Jurkat, Clone E6-1 (cell line): ENCODE measurements at regions not wholly inside any gene's neighbourhood (a gene's known extent, or its start where the extent isn't known, plus 50 kb on each side); places are given as distances from the start of the nearest gene placed in this dataset.

Source experiments
- DNase-seq: peaks from one replicate; pipeline ENCODE4 v3.0.0-alpha.2; 2011; ENCODE audit warnings: low read depth, low spot score
- H3K4me3 ChIP-seq: 2 replicates; pipeline ENCODE4 v1.5.1; 2011; ENCODE audit warnings: mild to moderate bottlenecking, low read length, control low read depth, moderate library complexity

DNA sequence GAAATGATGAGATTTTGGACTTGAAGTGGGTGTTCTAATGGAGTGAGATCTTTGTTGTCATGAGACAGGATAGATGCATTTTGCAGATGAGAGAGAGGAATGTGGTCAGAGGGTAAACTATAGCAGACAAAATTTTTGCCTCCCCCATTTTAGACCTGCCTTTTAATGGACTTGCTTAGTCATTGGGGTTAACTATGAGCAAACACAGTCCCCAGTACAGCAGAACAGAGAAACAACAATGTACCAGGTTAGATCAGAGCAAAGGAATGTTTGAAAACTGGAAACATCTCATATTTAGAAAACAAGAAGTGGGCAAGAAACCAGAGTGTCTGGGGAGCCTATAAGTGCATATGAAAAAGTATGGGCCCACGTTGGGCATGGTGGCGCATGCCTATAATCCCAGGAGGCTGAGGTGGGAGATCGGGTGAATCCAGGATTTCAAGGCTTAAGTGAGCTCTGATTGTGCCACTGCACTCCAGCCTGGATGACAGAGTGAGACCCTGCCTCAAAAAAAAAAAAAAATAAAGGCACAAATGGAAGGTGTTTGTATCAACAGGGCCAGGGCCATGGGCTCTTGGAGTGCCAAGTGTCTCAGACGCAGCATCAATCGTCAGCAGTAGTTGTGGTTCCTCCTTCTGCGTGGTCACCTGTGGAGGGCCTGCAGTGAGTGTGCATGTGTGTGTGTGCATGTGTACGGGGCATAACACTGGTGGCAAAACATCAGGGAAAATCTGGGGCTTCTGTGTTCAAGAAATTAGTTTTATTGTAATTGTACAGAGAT lies 214.4 kb upstream of the S1PR3 start:
- no peak overlapping the region for H3K4me3 ChIP-seq

DNA sequence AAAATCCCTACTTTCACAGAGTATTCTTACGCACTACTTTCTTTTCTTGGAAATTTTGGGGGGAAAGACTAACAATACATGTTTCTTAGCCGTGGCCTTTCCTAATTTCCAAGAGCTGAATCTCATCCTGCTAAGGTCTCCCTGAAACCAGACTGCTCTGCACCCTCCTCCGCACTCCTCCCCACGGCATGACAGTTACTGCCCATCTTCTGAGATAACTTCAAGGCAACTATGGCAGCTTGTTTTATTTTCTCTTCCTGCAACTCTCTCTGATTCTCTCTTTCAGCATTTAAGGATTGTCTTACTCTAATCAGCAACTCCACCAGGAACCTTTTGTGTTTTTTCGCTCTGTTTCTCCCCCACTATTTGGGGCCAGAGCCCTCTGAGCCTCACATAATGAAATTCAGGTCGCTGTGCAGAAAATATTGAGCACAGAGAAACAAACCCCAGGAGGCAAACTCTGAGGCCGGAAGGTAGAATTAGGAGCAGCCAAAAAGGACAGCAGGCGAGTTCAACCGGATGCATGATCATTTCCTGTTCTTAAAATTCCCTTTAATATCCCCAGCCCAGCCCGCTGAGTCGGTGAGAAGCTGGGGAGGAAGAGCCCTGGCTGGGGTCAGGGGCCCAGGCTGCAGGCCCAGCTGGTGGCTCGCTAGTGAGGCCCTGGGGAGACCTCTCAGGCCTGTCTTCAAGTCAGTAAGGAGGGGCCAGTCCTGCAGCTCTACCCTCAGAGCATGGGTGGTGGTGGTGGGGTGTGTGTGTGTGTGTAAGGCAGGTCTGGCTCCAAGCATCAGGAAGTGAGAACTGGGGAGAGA lies 213.6 kb upstream of the S1PR3 start:
- no peak for DNase-seq
- H3K4me3 ChIP-seq: no peak overlapping the region

More for the DNA sequence above, 214.4 kb upstream of the S1PR3 start:
- no peak for DNase-seq

DNA sequence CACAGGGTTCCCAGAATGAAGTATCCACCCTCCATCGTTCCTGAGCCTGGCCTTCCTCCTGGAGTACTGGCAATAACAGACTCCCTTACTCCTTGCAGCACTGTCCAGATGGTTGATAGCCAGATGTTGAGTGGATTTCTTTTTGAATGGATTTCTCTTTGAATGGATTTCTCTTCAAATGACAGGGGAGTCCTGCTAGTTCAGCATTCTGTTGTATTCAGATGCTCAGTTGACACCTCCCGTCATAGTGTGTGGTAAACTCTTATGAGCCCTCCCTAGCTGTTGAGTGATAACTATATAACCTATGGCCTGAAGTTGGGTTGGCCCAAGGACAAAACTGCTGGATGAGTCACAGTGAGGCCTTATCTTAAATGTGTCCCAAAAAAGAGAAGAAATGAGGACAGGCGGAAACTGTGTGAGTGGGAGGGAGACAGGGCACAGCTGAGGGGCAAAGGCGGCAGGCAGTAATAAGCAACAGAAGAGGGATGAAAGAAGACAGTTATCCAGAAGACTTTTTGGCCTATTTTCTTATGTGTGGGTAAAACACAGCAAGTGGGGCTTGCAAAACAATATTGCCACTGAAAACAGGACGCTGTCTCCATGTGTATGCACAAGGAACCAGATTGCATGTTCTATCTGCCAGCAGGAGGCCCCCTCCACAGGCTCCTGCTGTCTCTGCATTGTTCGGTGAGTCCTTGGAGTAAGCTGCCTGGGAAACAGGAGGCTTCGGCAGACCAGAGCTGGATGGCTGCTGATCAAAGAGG lies 209.5 kb upstream of the S1PR3 start:
- peak; percentile 28 for DNase-seq
- no peak overlapping the region for H3K4me3 ChIP-seq

DNA sequence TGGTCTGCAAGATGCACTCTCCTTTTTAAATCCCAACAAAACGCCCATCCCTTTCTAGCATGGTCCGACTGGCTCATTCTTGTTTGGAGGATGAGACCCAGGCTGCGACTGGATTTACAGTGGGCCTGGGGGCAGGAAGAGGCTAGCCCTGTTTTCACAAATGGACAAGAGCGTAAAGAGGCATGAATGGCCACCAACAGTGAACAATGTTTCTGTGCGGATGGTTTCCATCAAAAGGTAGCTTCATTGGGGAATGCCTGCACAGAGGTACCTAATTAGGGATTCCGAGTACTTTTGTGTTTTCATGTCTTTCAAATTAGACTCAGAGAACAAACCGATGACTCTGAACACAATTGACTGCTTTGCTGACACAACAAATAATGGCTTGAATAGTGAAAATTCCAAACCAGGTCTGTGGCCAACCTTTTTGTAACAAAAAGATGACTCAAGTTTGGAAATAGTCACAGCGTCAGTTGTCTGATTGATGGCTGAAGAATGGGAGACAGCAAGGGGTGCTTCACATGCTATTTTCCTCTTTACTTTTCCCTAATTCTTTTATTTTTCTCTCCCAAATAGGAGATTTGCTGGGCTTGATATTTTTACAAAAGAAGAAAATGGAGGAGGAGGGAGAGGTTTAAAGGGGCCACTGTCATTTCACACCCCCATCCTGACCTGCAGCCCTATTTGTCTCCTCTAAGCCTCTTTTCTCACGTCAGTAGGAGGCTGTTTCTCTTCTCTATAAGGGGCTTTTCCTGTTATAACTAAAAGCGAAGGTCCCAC lies 208.1 kb upstream of the S1PR3 start:
- no peak for DNase-seq
- H3K4me3 ChIP-seq: no peak overlapping the region

DNA sequence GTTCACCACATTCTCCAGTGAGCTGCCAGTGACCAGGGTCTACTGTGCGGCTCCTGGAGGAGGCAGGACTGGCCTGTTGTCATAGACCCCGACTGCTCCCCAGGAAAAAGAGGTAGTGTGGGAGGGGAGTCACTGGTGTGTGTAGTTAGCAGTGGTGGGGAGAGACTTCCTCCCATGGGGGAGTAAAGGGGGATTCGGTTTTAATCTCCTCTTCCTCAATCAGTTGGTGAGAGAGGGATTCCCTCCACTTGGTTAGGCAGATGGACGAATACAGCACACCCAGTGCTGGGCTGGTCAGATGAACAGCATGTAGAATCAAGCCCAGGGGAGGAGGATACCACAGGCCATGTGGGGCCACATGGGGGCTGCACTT lies 207.6 kb upstream of the S1PR3 start:
- DNase-seq: no peak
- no peak overlapping the region for H3K4me3 ChIP-seq

DNA sequence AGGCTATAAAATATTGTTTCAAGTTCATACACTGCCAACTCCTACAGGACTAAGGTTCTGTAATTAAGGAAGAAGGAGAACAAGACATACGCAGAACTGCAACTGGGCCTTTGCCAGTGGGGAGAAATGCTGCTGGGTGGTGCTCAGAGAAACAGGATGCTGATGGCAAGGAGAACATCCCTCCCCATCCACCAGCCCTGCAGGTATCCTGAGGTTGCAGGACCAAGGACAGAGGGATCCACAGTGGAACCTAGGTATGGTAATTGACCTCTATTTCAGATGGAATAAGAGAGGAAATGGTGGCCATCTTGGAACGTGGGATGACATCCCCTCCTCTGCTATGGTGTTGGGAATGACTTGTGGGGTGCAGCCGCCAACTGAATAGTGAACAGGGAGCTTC lies 206.3 kb upstream of the S1PR3 start:
- H3K4me3 ChIP-seq: no peak overlapping the region
- no peak for DNase-seq

DNA sequence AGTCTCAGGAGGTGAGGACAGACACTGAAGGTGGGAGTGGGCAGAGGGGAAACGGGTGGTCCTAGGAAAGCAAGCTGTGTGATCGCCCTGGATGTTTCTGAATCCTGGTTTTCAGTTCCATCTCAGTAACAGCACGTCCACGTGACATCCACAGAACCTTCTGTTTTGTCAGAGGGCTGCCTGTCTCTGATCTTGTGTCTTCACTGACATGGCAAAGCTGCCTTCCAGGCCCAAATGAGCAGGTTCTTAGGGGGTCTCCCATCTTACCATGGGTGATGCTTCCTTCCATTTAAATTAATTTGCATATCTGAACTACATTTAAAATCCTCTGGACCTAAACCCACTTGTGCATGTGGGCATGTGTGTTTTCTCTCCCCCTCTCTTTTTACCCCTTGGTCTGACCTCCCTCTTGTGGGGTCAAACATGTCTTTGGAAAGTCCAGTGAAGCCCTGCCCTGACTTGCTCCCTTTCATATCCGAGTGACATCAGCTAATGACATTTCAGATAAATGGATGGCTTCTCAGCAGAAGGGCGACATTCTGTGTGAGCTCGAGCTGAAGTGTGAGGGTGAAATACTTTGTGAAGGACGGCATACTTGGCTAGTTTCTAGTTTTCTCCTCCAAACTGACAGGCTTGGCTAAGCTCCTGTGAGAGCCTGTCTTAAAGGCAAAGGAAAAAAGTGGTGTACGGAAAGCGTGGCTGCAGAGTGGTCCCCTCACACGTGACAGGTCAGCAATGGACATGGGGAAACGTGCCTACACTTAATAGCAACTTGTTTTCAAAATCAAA lies 204.8 kb upstream of the S1PR3 start:
- no peak for DNase-seq

DNA sequence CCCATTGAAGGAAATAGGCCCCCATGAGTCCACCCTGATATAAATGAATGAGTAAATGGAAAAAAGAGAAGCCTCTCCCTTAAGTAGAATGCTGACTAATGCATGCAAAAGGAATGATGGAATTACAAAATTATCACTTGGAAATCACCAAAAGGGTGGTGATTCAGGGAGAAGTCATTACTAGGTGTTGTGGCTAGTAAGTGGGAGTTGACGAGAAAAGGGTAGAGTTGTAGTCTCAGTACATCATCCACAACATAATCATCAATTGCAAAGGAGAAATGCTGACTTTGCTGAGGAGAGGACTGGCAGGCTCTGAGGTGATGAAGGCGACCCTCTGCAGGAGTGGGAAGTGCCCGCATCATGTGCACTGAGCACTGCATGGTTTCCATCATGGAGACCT lies 201.5 kb upstream of the S1PR3 start:
- no peak overlapping the region for H3K4me3 ChIP-seq
- DNase-seq: no peak

More for the DNA sequence above, 204.8 kb upstream of the S1PR3 start:
- H3K4me3 ChIP-seq: no peak overlapping the region

DNA sequence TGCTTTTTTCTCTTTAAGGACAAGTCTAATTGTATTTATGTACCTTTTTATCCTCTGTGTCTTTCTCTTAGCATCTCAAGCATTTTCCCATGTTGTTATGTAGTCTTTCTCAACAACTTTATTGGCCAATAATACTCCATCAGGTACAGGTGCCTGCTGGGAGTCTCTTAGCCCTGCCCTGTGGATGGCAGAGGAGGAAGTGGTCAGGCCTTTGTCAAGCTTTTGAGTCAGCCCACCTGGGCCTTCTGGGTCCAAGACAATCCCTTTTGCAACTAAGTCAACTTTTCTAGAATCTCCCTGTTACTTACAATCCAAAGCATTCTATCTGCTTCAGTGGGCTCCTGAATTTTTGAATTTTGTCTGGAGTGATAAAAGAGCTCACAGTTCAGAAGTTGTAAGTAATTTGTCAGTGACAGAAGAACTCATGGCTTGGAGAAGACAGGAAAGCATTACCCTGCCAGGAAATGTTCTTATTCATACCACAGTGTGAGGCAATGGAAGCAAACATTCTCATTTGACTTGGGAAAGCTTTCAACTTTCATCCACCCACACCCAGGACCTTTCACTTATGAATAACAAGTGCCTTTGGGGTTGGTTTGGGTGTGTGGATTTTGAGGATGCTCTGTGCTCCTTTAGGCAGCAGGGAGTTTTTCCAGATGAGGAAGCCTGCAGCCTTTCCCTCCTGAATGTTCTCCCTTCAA lies 200.0 kb upstream of the S1PR3 start:
- no peak overlapping the region for H3K4me3 ChIP-seq
- DNase-seq: peak; percentile 39

DNA sequence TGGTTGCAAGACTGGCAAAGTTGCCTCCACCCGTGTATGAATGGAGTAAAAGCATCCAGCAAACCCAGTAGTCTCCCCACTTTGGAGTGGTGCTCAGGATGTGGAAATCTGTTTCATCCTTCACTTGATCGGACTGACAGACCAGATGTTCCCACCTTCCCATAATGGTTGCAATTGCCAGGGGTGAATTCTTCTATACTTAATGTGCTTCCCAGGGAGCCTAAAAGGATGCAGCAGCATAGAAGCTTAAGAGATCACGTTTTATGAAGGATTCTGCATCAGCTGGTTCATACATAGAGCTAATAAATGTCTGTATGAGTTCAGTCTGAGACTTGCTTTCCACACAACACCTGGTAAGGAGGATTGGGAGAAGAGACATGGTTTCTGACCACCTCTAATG lies 198.8 kb upstream of the S1PR3 start:
- DNase-seq: no peak

DNA sequence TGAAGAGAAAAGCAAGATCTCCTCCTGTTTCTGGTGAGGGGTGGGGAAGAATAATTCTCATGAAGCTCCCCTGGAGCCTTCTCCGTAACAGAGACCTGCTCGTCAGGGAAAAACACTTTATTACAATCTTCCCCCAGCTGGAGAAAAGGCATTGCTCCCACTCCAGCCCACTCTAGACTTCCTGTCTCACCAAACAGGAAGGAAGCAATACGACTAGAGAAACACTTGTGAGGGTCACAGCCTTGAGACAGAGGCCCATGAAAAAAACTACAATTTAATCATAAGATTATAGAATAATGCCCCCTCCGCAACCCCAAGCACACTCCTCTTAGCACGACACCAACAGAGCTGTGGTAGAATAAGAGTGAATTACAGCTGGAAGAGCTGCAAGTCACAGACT lies 197.2 kb upstream of the S1PR3 start:
- DNase-seq: no peak
- no peak overlapping the region for H3K4me3 ChIP-seq

More for the DNA sequence above, 198.8 kb upstream of the S1PR3 start:
- H3K4me3 ChIP-seq: no peak overlapping the region

DNA sequence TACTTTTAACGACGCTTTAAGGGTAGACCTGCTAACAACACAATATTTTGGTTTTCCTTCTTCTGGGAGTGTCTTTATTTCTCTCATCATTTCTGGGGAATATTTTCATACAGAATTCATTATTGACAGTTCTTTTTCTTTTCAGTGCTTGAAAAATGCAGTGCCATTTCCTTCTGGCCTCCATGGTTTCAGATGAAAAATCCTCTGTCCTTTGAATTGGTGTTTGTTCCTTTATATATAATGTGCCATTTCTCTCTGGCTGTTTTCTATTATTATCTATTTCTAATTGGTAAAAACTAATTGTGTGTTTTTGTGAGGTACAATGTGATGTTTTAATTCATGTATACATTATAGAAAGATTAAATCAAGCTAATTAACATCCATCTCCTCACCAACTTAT lies 194.3 kb upstream of the S1PR3 start:
- no peak overlapping the region for H3K4me3 ChIP-seq
- no peak for DNase-seq

DNA sequence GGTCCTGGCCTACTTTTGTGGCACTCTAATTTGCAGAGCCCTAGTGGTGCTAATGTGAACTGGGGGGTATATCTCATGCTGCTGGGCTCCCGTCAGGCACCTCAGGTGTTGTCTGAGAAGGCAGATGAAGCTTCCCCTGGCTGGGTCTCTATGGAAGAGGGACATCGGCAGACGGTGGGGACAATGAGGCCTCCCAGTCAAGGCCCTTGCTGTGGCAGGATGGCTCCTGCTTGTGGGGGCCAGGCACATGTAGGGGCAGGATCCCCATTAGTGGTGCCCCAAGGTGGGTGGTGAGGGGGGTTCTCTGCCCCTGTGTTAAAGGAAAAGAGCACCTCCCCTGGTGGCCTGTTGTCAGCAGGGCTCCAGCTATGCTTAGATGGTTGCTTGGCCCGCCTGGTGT lies 192.8 kb upstream of the S1PR3 start:
- H3K4me3 ChIP-seq: no peak overlapping the region
- DNase-seq: no peak

DNA sequence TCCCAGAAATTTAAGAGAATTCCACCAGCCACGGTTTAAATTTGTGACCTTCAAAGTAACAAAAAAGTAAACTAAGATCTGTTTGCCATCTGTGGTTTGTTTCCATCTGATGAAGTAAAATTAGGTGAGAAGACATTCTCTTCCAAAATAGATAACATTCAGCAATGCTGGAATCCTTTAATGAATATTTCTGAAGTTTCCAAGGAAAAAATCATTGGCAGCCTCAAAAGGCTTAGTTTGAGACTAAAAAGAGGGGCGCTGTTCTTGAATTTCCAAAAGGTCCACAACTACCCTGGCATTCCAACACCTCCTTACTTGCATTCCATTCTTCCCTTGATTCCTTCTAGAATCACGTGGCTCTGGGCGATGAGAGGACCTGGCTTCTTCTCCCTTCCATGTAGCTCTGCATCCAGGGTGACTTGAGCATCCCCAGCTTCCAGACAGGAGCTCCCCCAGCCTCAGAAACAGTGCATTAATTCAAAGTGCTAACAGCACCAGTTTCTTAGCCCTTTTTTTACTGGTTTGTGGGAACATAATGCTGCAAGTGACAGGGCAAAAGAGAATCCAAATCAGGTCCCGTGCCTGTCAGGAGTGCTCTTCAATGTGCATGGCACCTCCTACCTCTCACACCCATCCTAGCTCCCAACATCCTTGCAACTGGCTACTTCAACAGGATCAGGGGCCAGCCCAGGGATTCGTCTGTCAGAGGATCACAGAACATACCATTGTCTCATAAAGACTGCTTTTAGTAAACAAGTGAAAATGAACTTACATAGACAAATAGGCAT lies 191.5 kb upstream of the S1PR3 start:
- H3K4me3 ChIP-seq: no peak overlapping the region
- no peak for DNase-seq

DNA sequence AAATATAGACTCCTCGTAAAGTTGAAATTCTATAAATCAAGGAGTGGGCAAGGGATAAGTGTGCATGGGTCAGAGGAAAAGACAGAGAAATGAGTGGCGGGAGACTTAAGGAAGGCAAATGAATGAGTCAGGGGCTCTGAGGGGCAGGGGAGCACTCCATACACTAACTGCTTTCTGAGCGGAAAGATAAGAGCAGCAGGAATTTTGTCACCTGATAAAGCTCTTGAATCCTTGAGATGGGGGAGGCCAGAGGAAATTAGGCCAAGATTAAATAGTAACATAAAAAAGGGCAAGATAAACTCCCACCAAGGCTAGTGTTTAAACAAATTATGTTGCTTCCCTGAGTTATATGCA lies 191.0 kb upstream of the S1PR3 start:
- DNase-seq: no peak
- H3K4me3 ChIP-seq: no peak overlapping the region

DNA sequence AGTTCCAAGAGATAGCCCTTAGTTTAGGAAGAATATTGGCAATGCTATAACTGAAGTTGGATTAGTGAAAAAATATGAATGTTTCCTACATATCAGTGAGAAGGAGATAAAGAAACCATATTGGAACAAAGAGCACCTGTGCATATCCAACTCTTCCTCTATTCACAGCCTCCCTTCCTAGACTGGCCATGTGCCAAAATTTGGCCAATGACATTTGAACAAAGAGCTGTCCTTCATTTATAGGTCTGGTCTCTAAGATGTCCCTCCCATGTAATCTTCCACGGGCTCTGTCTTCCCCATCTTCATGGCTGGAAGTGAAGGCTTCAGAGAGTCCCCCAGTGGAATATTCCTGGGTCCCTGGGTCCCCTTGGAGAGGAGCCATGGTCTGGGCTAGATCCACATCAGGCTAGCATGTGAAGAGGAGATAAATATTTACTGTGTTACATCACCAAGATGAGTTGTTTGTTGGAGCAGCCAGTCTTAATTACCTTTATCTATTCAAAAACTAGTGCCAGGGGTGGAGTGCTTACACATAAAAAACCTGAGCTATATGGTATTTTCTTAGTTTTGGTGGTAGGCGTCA lies 190.0 kb upstream of the S1PR3 start:
- DNase-seq: no peak
- H3K4me3 ChIP-seq: no peak overlapping the region

DNA sequence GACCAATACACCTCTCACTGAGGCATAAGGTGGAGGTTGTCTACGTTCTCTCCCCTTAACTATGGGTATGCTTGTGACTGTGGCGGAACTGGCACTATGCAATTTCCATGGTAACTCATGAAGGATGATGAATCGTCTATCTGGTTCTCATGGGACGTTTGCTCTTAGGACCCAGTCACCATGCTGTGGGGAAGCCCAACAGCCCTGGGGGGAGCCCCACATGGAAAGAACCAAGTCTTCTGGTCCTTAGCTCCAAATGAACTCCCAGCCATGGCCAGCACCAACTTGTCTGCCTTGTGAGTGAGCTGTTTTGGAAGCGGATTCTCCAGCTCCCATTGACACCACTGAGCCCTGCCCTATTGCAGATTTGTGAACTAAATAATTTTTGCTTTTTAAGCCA lies 188.7 kb upstream of the S1PR3 start:
- no peak overlapping the region for H3K4me3 ChIP-seq
- no peak for DNase-seq
